Stimulated activated effector memory CD8-positive, alpha-beta T cell treated with anti-CD3 and anti-CD28 coated beads, Interleukin-12 subunit alpha, Interleukin-12 subunit beta, amount 100 ng/mL, for 72 hours (primary cell): ENCODE measurements at regions not wholly inside any gene's neighbourhood (a gene's known extent, or its start where the extent isn't known, plus 50 kb on each side); places are given as distances from the start of the nearest gene placed in this dataset.
A peak's percentile ranks its signal among the peaks of the same experiment; 100 is the strongest.

Experiments
- ATAC-seq: fragments of 150-1000 bp; cut with Tn5 transposase; 2 replicates; pipeline ENCODE4 v1.10.0; 2021
- DNase-seq, 2 donors: peaks; one replicate each; pipeline ENCODE4 v3.0.0; 2021 to 2022; ENCODE audit warnings: low spot score in 2 of 2
- H3K27ac Mint-ChIP-seq: one replicate; pipeline ENCODE4 v1.8.0; 2022; ENCODE audit warnings: mild to moderate bottlenecking, mixed read lengths
- H3K36me3 Mint-ChIP-seq: one replicate; pipeline ENCODE4 v1.8.0; 2022; ENCODE audit warnings: mild to moderate bottlenecking, mixed read lengths
- H3K4me1 Mint-ChIP-seq: one replicate; pipeline ENCODE4 v1.8.0; 2022; ENCODE audit warnings: mixed read lengths
- H3K4me3 Mint-ChIP-seq: one replicate; pipeline ENCODE4 v1.8.0; 2022; ENCODE audit warnings: mild to moderate bottlenecking, mixed read lengths
- H3K9me3 Mint-ChIP-seq: one replicate; pipeline ENCODE4 v1.8.0; 2022; ENCODE audit warnings: mixed read lengths

DNA sequence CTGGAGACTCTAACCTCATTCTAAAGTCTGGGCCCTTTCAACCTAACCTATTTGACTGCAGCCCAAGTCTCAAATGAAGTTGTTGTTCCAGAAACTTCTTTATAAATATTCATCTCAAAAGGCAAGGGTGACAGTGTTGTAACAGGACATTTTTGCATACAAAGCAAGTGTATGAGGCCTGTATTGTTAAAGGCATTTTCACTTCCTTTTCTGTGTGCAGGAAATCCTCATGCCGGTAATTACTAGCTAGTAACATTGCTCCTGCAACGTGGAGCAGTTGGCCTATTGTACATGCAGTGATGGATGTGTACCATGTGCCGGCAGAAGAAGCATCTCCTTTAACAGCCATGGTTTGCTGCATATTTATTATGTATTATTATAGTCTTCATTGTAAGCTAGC is 156.5 kb upstream of the RMST start:
- Mint-ChIP-seq H3K9me3 (no peaks in the 10 kb centered on the region), H3K27ac (no peak overlapping the region), H3K36me3 (no peaks in the 10 kb centered on the region), H3K4me1 (no peaks in the 10 kb centered on the region), H3K4me3 (no peak overlapping the region)
- DNase-seq (no peak), ATAC-seq (no peak)

DNA sequence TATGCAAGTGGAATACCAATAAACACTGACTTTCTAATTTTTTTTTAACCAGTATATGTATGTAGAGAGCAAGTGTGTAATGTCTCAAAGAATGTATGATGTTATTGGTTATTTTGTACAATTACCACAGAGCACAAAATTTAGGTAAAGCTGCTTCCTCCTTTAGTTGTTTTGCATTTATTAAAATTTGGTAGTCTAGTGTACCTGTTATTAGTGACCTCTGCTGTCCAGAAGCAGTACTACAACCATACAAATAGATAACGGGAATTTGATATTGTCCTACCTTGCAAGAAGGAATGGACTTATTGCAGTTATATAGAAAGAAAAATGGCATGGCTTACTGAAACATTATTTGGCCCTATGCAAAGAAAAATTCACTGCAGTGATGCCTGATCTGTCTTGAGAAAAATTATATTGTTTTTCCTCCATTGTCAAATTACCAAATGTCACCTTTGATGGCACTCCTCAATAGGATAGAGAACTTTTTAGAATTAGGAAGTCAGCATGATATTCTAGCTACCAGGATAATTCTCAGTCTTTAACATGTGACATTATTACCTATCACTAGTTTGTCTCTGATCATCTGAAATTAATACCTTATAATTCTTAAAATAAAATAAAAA is 153.9 kb upstream of the RMST start:
- no peaks in the 10 kb centered on the region for H3K9me3 Mint-ChIP-seq
- no peaks in the 10 kb centered on the region for H3K4me1 Mint-ChIP-seq
- H3K4me3 Mint-ChIP-seq = no peak overlapping the region
- DNase-seq (no peak), ATAC-seq (no peak)
- no peak overlapping the region for H3K27ac Mint-ChIP-seq
- H3K36me3 Mint-ChIP-seq = no peaks in the 10 kb centered on the region

- DNase-seq (no peak), ATAC-seq (no peak)
- H3K4me1 Mint-ChIP-seq = no peaks in the 10 kb centered on the region
- no peaks in the 10 kb centered on the region for H3K9me3 Mint-ChIP-seq
- H3K36me3 Mint-ChIP-seq = no peaks in the 10 kb centered on the region
- no peak overlapping the region for H3K27ac Mint-ChIP-seq
- no peak overlapping the region for H3K4me3 Mint-ChIP-seq
These were observed 152.7 kb upstream of the RMST start for GRCh38 chr12:97309921-97310320.

GRCh38 chr12:97312570-97313135 is 150.0 kb upstream of the RMST start:
- Mint-ChIP-seq H3K27ac (no peak overlapping the region), H3K36me3 (no peaks in the 10 kb centered on the region), H3K4me3 (no peak overlapping the region), H3K4me1 (no peaks in the 10 kb centered on the region), H3K9me3 (no peaks in the 10 kb centered on the region)
- ATAC-seq (no peak), DNase-seq (no peak)

- Mint-ChIP-seq H3K27ac (no peak overlapping the region), H3K4me1 (no peaks in the 10 kb centered on the region), H3K9me3 (no peaks in the 10 kb centered on the region), H3K4me3 (no peak overlapping the region), H3K36me3 (no peaks in the 10 kb centered on the region)
- peak; percentile 16 for ATAC-seq
- no peak for DNase-seq
These were observed 149.0 kb upstream of the RMST start for GRCh38 chr12:97313471-97314190.

- no peaks in the 10 kb centered on the region for H3K36me3 Mint-ChIP-seq
- H3K9me3 Mint-ChIP-seq = no peaks in the 10 kb centered on the region
- DNase-seq (no peak), ATAC-seq (no peak)
- no peak overlapping the region for H3K27ac Mint-ChIP-seq
- no peak overlapping the region for H3K4me3 Mint-ChIP-seq
- H3K4me1 Mint-ChIP-seq = no peaks in the 10 kb centered on the region
These were observed 146.3 kb upstream of the RMST start for GRCh38 chr12:97316321-97316720.

DNA sequence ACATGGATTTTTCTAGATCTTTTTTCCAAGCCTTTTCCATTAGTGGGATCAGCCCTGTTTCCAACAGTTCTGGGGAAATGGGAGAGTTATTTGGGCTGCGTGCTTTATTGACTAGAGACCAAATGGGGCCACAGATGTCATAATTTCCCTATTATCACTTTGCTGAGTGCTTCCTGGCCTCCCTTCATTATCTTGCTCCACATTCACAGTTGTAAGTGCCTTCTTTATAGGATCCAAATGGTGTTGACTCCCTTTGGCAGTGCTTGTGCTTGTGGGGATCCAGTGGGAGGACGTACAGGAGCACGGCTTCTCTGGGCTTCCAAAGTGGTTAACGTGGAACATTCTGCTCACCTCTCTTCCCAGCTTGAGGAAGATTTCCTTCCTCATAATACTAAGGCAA is 141.0 kb upstream of the RMST start:
- no peaks in the 10 kb centered on the region for H3K36me3 Mint-ChIP-seq
- H3K27ac Mint-ChIP-seq = no peak overlapping the region
- no peak overlapping the region for H3K4me3 Mint-ChIP-seq
- DNase-seq (no peak), ATAC-seq (no peak)
- no peaks in the 10 kb centered on the region for H3K9me3 Mint-ChIP-seq
- H3K4me1 Mint-ChIP-seq = no peaks in the 10 kb centered on the region

DNA sequence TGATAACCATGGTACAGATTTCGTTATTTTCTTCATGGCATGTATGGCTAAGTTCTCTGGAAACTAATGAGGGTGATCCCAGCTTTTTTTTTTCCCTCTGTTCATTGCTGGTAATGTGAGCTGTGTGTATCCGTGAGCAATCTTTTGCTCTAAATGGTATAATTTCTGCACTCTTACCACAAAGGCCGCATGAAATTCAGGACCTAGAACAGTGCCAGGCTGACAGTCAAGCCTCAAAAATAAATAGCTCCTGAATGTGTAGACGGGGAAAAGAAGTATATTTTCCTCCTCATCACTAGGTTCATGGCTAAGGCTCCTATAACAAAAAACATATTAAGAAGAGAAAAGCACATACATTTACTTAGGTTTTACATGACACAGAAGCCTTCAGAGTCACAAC is 140.2 kb upstream of the RMST start:
- H3K27ac Mint-ChIP-seq = no peak overlapping the region
- no peaks in the 10 kb centered on the region for H3K4me1 Mint-ChIP-seq
- ATAC-seq (no peak), DNase-seq (no peak)
- H3K36me3 Mint-ChIP-seq = no peaks in the 10 kb centered on the region
- no peaks in the 10 kb centered on the region for H3K9me3 Mint-ChIP-seq
- no peak overlapping the region for H3K4me3 Mint-ChIP-seq

DNA sequence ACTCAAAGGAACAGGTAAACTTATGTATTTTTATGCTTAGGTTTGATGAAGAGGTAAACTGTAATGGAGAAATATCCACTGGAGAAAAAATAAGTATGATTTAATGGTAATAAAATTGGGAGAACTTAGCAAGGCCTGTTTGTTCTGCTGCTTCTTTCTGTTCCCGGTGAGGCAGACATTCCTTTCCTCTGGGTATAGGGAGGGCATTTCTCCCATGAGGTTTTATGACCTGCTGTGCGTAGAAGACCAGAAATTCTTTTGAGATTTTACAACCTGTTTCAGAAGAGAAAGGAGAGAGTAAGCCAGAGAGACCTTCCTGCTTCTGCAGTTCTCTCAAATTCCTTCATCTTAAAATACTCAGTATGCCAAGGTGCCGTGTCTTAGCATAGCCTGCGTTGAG is 139.4 kb upstream of the RMST start:
- Mint-ChIP-seq H3K9me3 (no peaks in the 10 kb centered on the region), H3K4me3 (no peak overlapping the region), H3K27ac (no peak overlapping the region), H3K36me3 (no peaks in the 10 kb centered on the region), H3K4me1 (no peaks in the 10 kb centered on the region)
- ATAC-seq = no peak
- DNase-seq = no peak

- H3K4me3 Mint-ChIP-seq = no peak overlapping the region
- ATAC-seq = no peak
- H3K27ac Mint-ChIP-seq = no peak overlapping the region
These were observed 138.1 kb upstream of the RMST start for GRCh38 chr12:97324471-97324870.

GRCh38 chr12:97335115-97335514 is 127.5 kb upstream of the RMST start:
- no peaks in the 10 kb centered on the region for H3K36me3 Mint-ChIP-seq
- H3K4me1 Mint-ChIP-seq = no peaks in the 10 kb centered on the region
- no peaks in the 10 kb centered on the region for H3K9me3 Mint-ChIP-seq
- no peak overlapping the region for H3K27ac Mint-ChIP-seq
- ATAC-seq (no peak), DNase-seq (no peak)
- H3K4me3 Mint-ChIP-seq = no peak overlapping the region

More at GRCh38 chr12:97324471-97324870, 138.1 kb upstream of the RMST start:
- Mint-ChIP-seq H3K4me1 (no peaks in the 10 kb centered on the region), H3K9me3 (no peaks in the 10 kb centered on the region), H3K36me3 (no peaks in the 10 kb centered on the region)
- DNase-seq = no peak

DNA sequence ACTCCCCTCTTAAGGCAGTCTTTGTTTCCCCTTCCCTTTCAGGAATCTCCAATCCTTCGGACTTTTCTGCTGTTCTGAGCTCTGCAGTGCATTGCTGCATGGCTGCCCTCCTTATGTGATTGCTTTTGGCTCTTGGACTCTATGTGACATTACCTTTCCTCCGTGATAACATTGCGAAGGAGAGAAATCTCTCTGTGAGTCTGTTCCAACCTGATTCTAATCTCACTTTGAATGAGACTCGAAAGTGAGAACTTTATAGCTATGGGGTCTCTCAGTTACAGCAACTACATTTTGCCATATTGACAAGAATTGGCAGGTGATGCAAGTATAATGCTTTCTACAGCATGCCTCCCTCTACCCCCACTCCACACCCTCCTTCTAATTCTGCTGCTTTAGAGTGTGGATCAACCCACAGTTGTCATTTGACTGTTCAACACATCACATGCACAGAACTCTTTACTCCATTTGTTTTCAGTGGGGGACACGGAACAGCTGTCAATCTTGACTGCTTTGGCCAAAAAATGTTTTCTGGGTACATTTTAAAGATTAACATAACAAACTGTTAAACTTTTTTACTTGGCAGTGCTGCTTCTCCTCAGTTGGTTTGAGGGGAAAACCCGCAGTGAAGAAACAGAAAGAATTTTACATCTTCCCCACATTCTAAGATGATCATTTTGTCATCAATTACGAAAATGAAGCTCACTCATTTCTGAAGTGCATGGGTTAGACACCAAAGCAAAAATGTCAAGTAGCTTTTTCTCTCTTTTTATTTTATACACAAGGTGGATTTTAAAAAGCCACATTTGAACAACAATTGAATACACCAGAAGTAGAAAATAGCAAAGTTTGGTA is 125.5 kb upstream of the RMST start:
- ATAC-seq (peak; percentile 76), DNase-seq (no peak)
- Mint-ChIP-seq H3K9me3 (no peaks in the 10 kb centered on the region), H3K4me1 (no peaks in the 10 kb centered on the region), H3K36me3 (no peaks in the 10 kb centered on the region), H3K4me3 (no peak overlapping the region), H3K27ac (no peak overlapping the region)

GRCh38 chr12:97342130-97342529 is 120.5 kb upstream of the RMST start:
- H3K4me1 Mint-ChIP-seq = no peaks in the 10 kb centered on the region
- no peaks in the 10 kb centered on the region for H3K9me3 Mint-ChIP-seq
- no peak for ATAC-seq
- H3K27ac Mint-ChIP-seq = no peak overlapping the region
- H3K4me3 Mint-ChIP-seq = no peak overlapping the region
- no peak for DNase-seq
- no peaks in the 10 kb centered on the region for H3K36me3 Mint-ChIP-seq

- no peaks in the 10 kb centered on the region for H3K36me3 Mint-ChIP-seq
- peaks cover 5% of the 10 kb centered on the region for H3K9me3 Mint-ChIP-seq
- ATAC-seq (no peak), DNase-seq (no peak)
- no peak overlapping the region for H3K27ac Mint-ChIP-seq
- H3K4me3 Mint-ChIP-seq = no peak overlapping the region
- no peaks in the 10 kb centered on the region for H3K4me1 Mint-ChIP-seq
These were observed 114.6 kb upstream of the RMST start for GRCh38 chr12:97347956-97348355.

GRCh38 chr12:97358361-97358760 is 104.2 kb upstream of the RMST start:
- ATAC-seq (no peak), DNase-seq (no peak)
- H3K9me3 Mint-ChIP-seq = no peaks in the 10 kb centered on the region
- H3K36me3 Mint-ChIP-seq = no peaks in the 10 kb centered on the region
- no peaks in the 10 kb centered on the region for H3K4me1 Mint-ChIP-seq
- no peak overlapping the region for H3K27ac Mint-ChIP-seq
- no peak overlapping the region for H3K4me3 Mint-ChIP-seq
